8988T (cell line): ENCODE measurements at regions not wholly inside any gene's neighbourhood (a gene's known extent, or its start where the extent isn't known, plus 50 kb on each side); places are given as distances from the start of the nearest gene placed in this dataset.
"Not testable (repeated sequence)": the region's sequence is repeated elsewhere in the genome, so short reads cannot be mapped to it uniquely, and the experiment has no call there.

Source experiments
- DNase-seq: peaks from one replicate; pipeline ENCODE4 v3.0.0; 2011

DNA sequence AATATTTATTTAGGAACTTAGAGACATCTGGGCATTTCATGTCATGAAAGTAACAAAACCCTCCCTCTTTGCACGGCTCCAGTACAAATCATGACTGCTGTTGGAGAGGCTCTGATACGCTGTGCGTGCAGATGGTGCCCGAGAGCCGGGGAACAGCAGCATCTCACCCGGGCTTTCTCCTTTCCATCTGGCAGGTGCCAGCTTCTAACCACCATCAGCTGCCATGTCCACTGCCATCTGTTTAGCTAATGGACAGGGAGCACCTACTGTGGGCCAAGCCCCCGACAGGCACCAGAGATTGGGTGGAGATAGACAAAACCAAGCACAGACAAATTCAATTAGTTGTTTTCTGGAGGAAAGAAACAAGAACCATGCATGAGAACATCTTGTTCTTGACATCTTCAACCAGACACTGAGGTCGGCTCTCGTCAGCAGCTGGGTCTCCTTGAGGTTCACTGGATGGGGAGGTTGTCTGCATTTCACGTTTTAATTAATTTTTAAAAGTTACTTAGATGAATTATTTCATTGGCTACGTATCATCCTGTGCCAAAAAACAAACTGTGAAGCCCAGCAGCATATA lies 323.7 kb downstream of the THBS2 start:
- no peak for DNase-seq

DNA sequence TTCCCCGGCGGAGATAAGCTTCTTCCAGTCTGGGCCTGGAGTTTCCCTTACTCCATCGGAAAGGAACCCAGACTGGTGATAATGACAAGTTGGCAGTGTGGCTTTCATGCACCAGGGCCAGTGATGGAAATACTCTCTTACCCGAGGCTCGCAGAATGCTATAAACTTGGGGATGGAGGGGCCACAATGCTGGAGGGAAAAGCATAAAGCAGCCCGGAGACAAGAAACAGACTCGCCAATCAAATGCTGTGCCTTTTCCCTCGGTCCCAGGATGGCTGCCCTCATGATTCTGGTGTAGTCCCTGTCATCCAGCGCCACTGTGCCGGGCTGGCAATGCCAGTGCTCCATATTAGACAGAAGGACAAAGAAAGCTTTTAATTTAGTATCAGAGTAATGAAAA lies 325.6 kb downstream of the THBS2 start:
- no peak for DNase-seq

DNA sequence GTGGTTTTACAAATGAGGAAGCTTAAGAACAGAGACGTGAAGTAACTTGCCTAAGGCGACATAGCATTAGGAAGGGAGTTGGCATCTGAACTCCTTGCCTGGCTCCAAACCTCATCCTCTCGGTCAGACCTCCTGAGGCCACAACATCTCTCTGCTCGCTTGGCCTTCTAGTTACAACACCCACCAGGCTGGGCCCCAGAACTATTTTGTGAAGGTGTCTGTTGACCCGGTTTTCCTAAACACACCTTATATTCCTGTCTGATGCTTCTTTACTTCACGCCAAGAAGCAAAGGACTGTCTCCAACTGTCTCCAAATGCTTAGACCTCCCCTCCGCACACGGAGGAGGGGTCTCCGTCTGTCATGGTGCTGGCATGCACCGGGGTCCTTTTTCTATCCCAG lies 326.6 kb downstream of the THBS2 start:
- DNase-seq, result no peak

DNA sequence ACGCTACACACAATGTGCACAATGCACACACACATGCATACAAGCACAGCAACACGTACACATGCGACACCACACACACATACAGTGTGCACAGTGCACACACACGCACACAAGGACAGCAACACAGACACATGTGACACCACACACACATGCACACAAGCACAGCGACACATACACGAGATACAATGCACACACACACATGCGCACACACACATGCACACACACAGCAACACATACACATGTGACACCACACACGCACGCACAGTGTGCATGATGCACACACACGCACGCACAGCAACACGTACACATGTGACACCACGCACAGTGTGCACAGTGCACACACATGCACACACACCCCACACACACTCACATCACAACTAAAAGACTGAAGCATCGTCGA lies 327.3 kb downstream of the THBS2 start:
- DNase-seq, result no peak

DNA sequence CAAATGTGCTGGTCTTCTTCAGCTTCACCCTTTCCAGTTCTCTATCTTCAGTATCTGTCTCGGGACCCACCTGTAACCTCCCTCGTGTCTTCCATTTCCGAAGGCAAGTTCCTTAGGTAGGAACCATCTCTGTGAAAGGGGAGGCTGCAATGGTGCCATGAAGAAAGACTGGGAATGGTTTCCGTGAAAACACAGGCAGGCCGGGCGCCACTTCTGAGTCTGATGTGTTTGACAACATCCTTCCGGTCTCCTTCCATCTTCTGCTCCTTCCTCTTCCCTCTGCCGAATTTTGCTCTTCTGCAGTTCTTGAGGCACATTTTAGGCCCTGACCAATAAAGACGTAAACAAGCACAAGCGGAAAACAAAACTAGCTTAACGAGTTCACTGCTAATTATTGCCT lies 328.0 kb downstream of the THBS2 start:
- DNase-seq, result no peak

DNA sequence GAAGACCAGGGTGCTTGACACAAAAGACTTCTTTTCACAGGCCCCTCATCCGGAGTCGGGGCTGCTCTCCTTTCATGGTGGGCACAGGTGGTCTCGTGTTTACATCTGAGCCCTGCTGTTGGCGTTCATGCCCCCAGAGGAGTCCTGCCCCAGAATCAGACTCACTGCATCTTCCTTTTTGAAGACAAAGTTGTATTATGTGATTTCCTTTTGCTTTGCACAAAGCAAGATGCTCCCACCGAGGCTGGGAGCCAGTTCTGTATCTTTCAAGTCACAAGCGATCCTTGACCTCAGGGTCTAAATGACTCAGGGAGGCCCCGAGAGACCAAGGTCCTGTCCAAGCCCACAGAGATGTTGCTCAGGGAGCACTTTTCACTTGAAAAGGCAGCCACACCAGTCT lies 330.5 kb downstream of the THBS2 start:
- DNase-seq, result no peak

DNA sequence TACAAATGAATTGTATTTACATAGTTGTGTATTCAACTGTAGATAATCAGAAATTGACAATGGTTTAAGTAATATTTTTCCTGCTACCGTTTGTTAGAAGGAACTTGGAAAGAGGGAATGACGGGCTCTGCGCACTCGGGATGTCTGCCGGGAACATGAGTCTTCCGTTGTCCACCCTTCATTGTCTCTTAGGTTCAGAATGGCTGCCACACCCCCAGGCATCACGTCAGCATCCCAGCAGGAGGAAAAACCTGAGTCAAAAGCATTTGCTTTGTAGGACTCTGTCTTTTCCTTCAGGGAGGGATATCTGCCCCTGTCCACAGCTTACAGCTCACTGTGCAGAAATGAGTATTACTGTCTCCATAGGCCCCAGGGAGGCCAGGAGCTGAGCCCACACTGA lies 331.2 kb downstream of the THBS2 start:
- DNase-seq, result no peak

DNA sequence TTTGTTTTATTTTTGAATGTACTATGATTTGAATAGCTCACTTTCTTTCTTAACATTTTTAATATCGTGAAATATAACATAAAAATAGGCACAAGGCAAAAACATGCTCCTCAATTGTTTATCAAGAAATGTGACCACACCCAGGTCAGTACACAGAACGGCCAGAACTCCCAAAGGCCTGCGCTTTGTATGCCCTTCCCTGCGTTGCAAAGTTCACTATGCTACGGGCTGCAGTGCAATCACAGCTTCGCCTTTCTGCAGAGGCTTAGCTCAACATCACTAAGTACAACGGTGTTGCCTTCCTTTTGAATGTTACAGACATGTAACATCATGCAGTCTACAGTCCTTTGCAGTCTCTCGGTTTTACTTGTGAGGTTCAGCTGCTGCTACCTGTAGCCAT lies 333.4 kb downstream of the THBS2 start:
- no peak for DNase-seq

DNA sequence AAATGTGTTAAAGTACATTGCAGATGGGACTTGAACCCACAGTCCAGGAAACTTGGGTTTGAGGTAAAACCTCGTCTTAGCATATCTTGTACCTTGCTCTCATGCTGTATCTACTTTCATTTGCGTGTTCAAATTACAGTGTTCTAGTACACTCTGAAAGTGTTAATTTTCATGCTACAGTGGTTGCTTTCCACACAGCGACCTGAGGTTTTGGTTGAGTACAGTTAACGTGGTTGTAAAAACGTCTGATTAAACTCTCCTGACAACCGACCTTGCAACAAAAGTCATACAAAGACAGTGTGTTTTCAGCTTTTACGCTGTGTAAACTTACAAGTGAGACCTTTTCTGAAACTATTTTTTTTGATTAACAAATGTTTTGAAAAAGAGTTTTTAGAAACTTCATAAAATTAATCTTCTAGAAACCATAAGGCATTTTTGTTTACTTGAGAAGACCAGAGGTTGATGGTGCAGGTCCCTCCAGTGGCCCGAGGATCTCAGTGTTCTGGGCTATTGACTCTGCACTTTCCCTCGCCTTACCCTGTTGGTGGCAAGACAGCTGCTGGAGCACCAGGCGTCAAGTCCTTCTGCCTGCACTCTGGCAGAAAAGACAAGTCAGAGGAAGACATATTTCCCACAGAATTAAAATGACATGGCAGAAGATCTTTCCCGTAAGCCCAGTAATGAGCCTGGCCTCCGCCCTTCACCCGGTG lies 334.0 kb downstream of the THBS2 start:
- DNase-seq, result no peak

DNA sequence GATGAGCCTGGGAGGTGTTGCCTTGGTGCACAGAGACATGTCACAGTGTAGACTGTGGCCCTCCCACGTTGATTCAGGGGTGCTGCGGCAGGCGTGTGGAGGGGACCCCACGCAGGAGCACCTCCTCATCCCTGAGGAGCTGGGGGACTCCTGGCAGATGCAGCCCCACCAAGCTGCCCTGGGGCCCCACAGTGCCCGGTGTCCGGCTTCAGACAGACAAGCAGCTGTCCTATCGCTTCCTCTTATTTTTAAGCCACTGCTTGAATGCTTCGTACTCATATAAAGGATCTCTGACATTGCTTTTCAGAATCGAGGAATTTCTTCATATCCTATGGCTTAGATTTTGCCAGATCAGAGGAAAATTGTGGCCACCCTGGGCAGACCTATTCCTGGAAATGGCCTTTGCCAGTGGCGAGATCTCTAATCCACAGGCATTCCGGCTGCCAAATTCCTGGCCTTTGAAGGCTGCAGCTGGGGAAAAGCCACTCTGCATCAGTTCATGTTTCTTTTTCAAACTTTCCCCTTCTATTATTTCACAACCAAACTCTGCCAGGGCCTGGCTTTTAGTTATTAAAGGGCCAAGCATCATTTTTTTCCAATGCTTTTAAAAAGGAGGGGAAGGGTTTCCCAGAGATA lies 337.0 kb downstream of the THBS2 start:
- DNase-seq, result no peak

DNA sequence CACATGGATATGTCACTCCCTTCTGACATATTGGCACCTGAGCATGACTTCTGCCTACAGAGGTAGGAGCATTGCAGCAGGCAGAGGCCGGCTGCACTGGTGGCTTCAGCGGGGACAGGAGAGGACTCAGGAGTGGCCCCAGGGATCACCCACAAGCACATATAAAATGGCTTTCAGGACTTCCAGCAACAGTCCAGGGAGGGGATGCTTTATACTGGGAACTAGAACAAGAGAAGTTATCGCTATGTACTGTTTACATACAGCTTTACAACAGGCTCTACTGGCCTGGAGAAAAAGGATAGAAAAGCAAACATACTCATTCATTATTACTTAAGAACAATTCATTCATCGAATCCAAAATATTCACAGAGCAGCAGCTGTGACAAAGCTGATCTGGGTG lies 337.8 kb downstream of the THBS2 start:
- DNase-seq, result no peak

DNA sequence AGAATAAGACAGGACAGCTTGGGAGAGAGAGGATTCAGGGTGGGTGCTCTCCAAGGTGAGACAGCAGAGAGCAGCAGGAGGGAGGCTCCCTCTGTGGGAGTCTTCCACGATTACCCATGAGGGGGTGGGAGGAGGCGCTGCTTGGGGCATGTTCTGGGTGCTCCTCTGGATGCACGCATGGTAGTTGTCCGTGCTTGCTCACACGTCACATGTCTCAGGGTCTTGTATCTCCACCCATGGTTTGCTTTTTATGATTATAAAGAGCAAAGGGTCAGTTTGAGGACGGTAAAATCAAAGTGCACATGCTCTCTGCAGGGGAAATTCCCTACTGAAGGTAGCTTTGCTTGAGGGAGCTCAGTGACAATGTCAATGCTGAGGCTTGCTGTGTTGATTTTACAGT lies 338.4 kb downstream of the THBS2 start:
- no peak for DNase-seq

DNA sequence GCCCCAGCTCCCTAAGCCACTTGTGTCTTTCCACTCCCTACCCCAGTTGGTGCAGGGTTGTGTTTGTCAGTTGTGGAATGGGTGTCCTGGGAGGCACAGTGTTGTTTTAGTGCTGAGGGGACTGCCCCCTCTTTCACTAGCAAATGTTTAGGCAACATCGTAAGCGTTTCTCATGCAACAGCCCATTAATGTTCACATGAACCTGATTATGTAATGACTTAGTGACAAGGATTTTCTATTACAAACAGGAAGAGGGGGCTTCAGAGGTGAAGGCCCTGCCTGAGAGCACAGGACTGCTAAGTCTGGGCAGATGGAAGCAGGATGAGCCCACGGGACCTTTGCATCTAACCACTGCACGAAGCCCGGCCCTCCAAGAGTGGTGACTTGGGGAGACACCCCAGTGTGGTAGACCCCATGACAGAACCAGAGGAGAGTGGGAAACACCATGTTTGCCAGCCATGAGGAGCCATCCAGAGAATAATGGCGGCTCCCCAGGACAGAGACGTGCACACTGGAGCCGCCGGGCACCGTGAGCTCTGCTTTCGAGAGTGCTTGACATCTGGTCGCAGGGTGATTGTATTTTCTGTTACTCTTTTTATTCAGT lies 339.7 kb downstream of the THBS2 start:
- no peak for DNase-seq

DNA sequence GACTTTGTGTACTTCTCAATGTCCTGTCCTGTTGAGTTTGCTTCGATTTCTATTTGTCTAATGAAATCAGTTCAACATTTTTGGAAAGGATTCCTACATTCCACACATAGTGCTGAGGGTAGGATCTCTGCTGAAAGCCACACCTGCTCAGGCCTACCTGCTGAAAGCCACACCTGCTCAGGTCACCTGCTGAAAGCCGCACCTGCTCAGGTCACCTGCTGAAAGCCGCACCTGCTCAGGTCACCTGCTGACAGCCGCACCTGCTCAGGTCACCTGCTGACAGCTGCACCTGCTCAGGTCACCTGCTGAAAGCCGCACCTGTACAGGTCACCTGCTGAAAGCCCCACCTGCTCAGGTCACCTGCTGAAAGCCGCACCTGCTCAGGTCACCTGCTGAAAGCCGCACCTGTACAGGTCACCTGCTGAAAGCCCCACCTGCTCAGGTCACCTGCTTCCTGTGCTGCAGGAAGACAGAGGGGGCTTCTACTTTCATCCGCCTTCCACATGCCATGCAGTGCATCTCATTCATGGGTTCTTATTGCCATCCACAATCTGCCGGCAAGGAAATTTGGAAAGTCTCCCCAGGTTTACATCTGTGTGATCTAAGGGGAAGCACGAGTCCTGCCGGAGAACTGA lies 340.3 kb downstream of the THBS2 start:
- DNase-seq, result not testable (repeated sequence)

DNA sequence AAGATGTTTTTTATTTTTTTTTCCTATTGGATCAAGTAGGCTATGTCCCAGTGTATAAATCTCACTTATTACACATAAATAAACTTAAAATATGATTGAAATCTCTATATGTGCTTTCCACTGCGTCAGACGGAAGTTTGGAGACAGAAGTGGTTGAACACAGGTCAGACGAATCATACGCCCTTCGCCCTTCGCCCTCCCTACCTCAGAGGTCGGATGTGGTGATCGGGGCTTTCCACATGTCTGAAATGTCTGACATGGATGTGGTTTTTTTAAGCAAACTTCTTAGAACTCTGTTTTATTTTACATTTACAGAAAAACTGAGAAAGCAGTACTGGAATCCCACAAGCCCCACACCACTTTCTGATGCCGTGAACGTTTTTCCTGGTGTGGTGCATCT lies 344.4 kb downstream of the THBS2 start:
- no peak for DNase-seq

DNA sequence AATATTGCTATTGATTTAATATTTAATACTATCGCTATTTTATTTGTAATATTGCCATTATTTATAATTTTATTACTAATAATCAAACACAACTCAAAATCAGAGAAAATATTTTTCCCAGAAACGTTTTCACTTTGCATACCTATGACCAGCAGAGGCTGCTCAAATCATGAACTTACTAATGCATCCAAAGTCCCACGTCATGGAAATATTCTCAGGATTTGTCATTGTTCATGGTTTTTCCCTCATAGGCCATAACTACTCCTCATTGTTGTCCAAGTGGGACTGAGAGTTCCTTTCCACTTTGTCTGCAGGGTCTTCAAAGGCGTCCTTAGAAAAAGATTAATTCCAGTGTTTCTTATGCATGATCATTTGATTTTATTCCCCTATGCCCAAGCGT lies 344.8 kb downstream of the THBS2 start:
- no peak for DNase-seq

DNA sequence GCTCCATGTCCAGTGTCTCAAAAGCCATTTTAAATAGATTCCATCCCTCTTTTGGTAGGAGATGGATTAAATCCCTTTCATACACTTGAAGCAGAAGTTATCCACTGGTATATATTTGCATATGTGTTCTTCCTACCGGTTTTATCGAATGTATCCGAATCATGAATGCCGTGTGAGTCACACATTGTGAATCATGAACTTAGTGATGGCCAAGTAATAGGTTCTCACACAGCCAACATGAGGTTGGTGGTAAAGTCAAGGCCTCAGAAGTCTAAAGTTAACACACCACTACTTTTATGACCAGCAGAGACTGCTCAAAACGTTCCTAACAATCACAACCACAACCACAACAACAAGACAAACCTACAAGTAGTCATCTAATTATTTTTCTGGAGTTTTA lies 345.5 kb downstream of the THBS2 start:
- DNase-seq, result no peak

DNA sequence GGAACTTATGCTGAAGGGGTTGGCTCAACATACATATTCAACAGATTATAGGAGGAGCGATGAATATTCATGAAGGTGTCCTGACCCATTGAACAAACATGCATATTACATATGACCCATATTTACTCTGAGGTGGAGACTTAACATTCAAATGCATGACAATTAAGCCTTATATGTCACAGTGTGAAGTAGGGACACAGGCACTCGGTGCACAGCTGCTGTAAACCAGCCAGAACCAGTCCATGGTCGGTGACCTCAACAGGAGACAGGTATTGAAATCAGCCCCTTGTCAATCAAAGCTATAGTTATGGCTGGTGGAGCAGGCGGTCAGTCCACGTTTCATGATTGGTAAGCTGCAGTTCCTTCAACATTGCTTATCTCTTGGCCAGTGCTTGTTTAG lies 347.3 kb downstream of the THBS2 start:
- DNase-seq, result no peak

DNA sequence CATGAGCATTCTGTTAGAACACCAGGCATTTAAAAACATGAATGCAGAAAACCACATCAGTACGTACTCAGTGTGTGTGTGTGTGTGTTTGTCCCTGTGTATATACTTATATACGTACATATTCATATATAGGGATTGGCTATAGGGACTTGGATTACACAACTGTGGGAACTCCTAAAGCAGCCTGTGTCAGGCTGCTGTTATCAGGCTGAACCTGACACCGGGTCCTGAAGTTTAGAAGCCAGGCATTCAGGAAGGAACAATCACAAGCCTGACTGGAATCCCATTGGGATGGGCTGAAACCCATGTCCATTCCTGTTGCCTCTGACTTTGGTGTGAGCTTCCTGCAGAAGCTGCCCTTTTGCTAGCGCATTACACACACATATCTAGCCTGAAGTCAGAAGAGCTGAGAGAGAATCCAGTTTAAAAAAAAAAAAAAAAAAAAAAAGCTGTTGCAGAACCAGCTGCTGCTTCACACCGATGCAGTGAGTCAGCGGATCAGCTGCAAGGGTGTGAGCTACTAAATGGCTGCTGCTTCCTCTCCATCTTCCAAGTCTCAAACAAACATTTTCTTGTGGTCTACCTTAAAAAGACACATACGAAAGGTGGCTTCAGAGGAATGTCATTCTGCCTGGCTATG lies 348.1 kb downstream of the THBS2 start:
- no peak for DNase-seq

DNA sequence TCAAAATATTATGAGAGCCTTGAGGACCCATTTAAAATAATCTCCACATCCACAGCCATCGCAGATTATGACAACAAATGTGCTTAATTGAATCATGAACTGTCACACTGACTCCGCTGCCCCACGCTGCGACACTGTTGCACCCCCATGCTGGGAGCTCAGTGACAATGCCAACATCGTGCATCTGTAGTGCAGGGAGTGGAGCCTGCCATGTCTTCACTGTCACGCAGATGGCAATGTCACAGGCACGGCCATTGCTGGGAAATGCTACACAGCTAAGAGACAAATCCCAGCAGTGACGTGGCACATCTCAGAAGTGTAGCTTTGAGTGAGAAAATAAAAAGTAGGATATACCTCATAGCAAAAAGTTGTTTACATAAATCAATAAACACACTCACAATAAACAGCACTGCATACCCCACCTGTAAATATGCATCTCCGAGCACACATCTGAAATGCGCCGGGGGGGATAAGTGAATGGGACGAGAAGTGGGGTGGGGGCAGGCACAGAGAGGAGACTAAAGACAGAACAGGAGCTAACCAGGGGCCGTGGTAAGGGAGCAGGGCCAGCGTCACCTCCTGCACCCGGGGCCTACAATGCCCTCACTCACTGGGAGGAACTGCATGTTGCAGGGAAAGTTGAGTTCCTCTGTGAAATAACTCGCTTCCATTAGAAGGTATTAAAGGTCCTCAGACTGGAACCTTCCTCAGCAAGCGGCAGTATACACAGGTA lies 349.9 kb downstream of the THBS2 start:
- DNase-seq, result no peak

DNA sequence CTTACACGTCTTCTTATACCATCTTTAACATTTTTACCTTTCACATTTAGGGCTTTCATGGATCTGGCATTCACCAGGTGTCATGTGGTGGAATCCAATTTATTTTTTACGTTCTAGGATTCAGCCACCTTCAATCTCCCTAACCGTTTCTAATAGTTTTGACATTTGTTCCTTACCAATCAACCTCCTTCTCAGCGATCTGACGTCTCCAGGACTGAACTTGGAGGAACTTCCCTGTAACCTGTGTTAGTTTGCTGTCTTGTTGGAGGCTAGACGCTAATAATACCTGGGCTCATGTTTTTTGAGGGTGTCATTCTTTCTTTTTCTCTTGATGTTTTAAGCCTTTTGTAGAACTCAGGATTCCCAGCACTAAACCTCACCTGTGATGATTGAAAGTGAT lies 351.6 kb downstream of the THBS2 start:
- no peak for DNase-seq

DNA sequence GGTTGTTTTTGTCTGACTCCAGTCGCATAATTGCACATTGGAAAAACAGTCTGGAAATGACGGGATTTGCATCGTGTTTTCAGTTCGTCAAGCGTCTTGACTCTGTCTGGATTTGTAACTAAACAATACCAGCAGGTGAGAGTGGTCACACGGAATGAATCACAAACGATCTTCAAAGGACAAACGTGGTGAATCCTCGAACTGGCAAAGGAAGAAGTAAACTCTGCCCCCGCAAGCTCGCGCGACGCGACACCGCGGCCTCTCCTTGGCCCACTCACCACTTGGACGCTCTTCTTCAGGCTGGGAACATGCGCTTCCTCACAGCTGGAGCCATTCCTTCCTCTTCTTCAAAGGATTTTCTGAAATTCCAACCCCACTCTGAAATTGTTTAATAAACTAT lies 352.6 kb downstream of the THBS2 start:
- DNase-seq, result no peak

DNA sequence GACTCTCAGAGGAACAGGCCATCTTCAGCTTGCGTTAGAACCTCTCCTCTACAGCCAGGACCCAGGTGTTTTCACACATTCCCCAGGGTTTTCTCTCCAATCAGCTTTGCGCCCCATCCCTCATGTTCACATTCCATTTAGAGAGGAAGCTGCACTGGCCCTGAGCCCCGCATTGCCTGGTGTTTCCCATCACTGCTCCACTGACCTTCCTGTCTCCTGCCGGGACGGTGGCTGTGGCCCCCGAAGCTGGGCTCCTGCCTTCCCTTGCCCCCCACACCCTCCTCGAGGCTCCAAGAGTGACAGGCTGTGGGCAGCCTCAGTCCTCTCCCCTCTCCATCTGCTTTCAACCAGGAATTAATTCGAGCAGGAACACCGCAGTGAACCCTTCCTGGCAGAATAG lies 357.3 kb downstream of the THBS2 start:
- DNase-seq, result no peak
